H9 (cell line): ENCODE measurements at regions not wholly inside any gene's neighbourhood (a gene's known extent, or its start where the extent isn't known, plus 50 kb on each side); places are given as distances from the start of the nearest gene placed in this dataset.

Experiments
- DNase-seq: peaks from one replicate; pipeline ENCODE4 v3.0.0-alpha.2; 2017
- H2AFZ ChIP-seq: one replicate; pipeline ENCODE4 v1.6.1; 2013; ENCODE audit warnings: mild to moderate bottlenecking, low read length, control low read depth, moderate library complexity
- H2AK5ac ChIP-seq: 2 replicates; pipeline ENCODE4 v1.6.1; 2013; ENCODE audit warnings: low read length, control low read depth, mixed read lengths; ENCODE audit not compliant: insufficient read length
- H2BK120ac ChIP-seq: one replicate; pipeline ENCODE4 v1.6.1; 2013; ENCODE audit warnings: low read depth, mild to moderate bottlenecking, low read length, control low read depth, inconsistent platforms; ENCODE audit not compliant: poor library complexity, severe bottlenecking
- H2BK12ac ChIP-seq: 2 replicates; pipeline ENCODE4 v1.6.1; 2013; ENCODE audit warnings: low read length, control low read depth, mixed read lengths, low read depth; ENCODE audit not compliant: insufficient read length
- H2BK15ac ChIP-seq: 2 replicates; pipeline ENCODE4 v1.6.1; 2013; ENCODE audit warnings: low read depth, low read length, control low read depth
- H2BK20ac ChIP-seq: one replicate; pipeline ENCODE4 v1.6.1; 2013; ENCODE audit warnings: low read depth, mild to moderate bottlenecking, low read length, control low read depth, inconsistent platforms; ENCODE audit not compliant: poor library complexity, severe bottlenecking
- H2BK5ac ChIP-seq: 2 replicates; pipeline ENCODE4 v1.6.1; 2013; ENCODE audit warnings: low read length, control low read depth, mixed read lengths; ENCODE audit not compliant: insufficient read length
- H3K14ac ChIP-seq: 2 replicates; pipeline ENCODE4 v1.6.1; 2013; ENCODE audit warnings: low read length, control low read depth; ENCODE audit not compliant: insufficient read depth
- H3K18ac ChIP-seq: 2 replicates; pipeline ENCODE4 v1.6.1; 2013; ENCODE audit warnings: low read depth, mild to moderate bottlenecking, mixed read lengths, low read length, control low read depth; ENCODE audit not compliant: insufficient read length
- H3K23ac ChIP-seq: 2 replicates; pipeline ENCODE4 v1.6.1; 2013; ENCODE audit warnings: low read length, control low read depth, mixed read lengths, low read depth; ENCODE audit not compliant: insufficient read length
- H3K23me2 ChIP-seq: 2 replicates; pipeline ENCODE4 v1.6.1; 2013; ENCODE audit warnings: low read depth, mild to moderate bottlenecking, mixed read lengths, low read length, control low read depth; ENCODE audit not compliant: insufficient read length, poor library complexity, severe bottlenecking
- H3K27ac ChIP-seq: 2 replicates; pipeline ENCODE4 v1.5.1; 2013; ENCODE audit warnings: low read length, control low read depth, mixed read lengths, low read depth; ENCODE audit not compliant: insufficient read length
- H3K27me3 ChIP-seq: 2 replicates; pipeline ENCODE4 v1.6.1; 2013; ENCODE audit warnings: low read length, control low read depth, inconsistent platforms; ENCODE audit not compliant: insufficient read depth
- H3K4ac ChIP-seq: 2 replicates; pipeline ENCODE4 v1.6.1; 2013; ENCODE audit warnings: low read depth, mild to moderate bottlenecking, control low read depth, inconsistent platforms, low read length, moderate library complexity
- H3K4me1 ChIP-seq: 2 replicates; pipeline ENCODE4 v1.6.1; 2013; ENCODE audit warnings: low read length, control low read depth, inconsistent platforms; ENCODE audit not compliant: insufficient read depth
- H3K4me2 ChIP-seq: 2 replicates; pipeline ENCODE4 v1.6.1; 2013; ENCODE audit warnings: low read length, control low read depth, mixed read lengths; ENCODE audit not compliant: insufficient read length, insufficient read depth
- H3K56ac ChIP-seq: 2 replicates; pipeline ENCODE4 v1.6.1; 2013; ENCODE audit warnings: low read depth, mild to moderate bottlenecking, mixed read lengths, low read length, control low read depth; ENCODE audit not compliant: insufficient read length
- H3K79me1 ChIP-seq: 2 replicates; pipeline ENCODE4 v1.6.1; 2013; ENCODE audit warnings: low read depth, mild to moderate bottlenecking, moderate library complexity, low read length, control low read depth, inconsistent platforms; ENCODE audit not compliant: insufficient read depth, poor library complexity, severe bottlenecking
- H3K79me2 ChIP-seq: 2 replicates; pipeline ENCODE4 v1.6.1; 2013; ENCODE audit warnings: low read length, control low read depth, inconsistent platforms; ENCODE audit not compliant: insufficient read depth
- H3K9ac ChIP-seq: 2 replicates; pipeline ENCODE4 v1.6.1; 2013; ENCODE audit warnings: low read length, control low read depth, mixed read lengths; ENCODE audit not compliant: insufficient read length; ENCODE audit errors: extremely low read depth
- H3K9me3 ChIP-seq: one replicate; pipeline ENCODE4 v1.6.1; 2013; ENCODE audit warnings: low read depth, low read length, inconsistent platforms; ENCODE audit not compliant: control insufficient read depth
- H3T11ph ChIP-seq: one replicate; pipeline ENCODE4 v1.6.1; 2013; ENCODE audit warnings: mild to moderate bottlenecking, low read length, control low read depth, inconsistent platforms
- H4K20me1 ChIP-seq: one replicate; pipeline ENCODE4 v1.6.1; 2013; ENCODE audit not compliant: control insufficient read depth, insufficient read length, insufficient read depth
- H4K5ac ChIP-seq: 2 replicates; pipeline ENCODE4 v1.6.1; 2013; ENCODE audit warnings: low read depth, mild to moderate bottlenecking, mixed read lengths, low read length, control low read depth; ENCODE audit not compliant: insufficient read length
- H4K8ac ChIP-seq: replicated peaks from 2 replicates; pipeline ENCODE4 v1.6.1; 2013; ENCODE audit warnings: low read length, control low read depth, mixed read lengths, low read depth; ENCODE audit not compliant: insufficient read length
- H4K91ac ChIP-seq: 2 replicates; pipeline ENCODE4 v1.6.1; 2013; ENCODE audit warnings: low read depth, mild to moderate bottlenecking, moderate library complexity, mixed read lengths, low read length, control low read depth; ENCODE audit not compliant: insufficient read length
- H3K27ac Mint-ChIP-seq, 3 experiments: 2 replicates in 2 of 3; 3 replicates in 1 of 3; pipeline ENCODE4 v1.8.0; 2020 to 2021; ENCODE audit warnings: mixed read lengths in 3 of 3, mild to moderate bottlenecking in 1 of 3, moderate library complexity in 1 of 3
- H3K27me3 Mint-ChIP-seq: 2 replicates; pipeline ENCODE4 v1.8.0; 2021; ENCODE audit warnings: low read depth, mild to moderate bottlenecking, moderate library complexity, mixed read lengths
- H3K36me3 Mint-ChIP-seq, 3 experiments: 2 replicates in 2 of 3; 3 replicates in 1 of 3; pipeline ENCODE4 v1.8.0; 2020 to 2021; ENCODE audit warnings: low read depth in 3 of 3, mixed read lengths in 3 of 3; ENCODE audit not compliant: insufficient read depth in 1 of 3
- H3K4me1 Mint-ChIP-seq, 2 experiments: 2 replicates each; pipeline ENCODE4 v1.8.0; 2020; ENCODE audit warnings: mixed read lengths in 2 of 2
- H3K4me3 Mint-ChIP-seq, 2 experiments: 2 replicates in 1 of 2; 3 replicates in 1 of 2; pipeline ENCODE4 v1.8.0; 2020 to 2021; ENCODE audit warnings: mild to moderate bottlenecking in 2 of 2, mixed read lengths in 2 of 2, moderate library complexity in 1 of 2
- H3K9me3 Mint-ChIP-seq, 2 experiments: 2 replicates in 1 of 2; 3 replicates in 1 of 2; pipeline ENCODE4 v1.8.0; 2020; ENCODE audit warnings: mild to moderate bottlenecking in 2 of 2, mixed read lengths in 2 of 2, moderate library complexity in 1 of 2
- CTCF ChIP-seq: fragments of 200-600 bp; sonication (generic); conservative IDR thresholded peaks from 3 replicates; pipeline ENCODE4 v1.8.0; 2021; ENCODE audit warnings: antibody characterized with exemption, mild to moderate bottlenecking
- WGBS: extraction: QIAGEN DNeasy Blood & Tissue Kit; methylation state at CpG from one replicate; pipeline ENCODE4 v1.1.7; 2013; ENCODE audit warnings: missing lambda C conversion rate, low lambda C conversion rate, mixed read lengths; ENCODE audit not compliant: insufficient read length; ENCODE audit errors: extremely low coverage; 5-methylcytosine and 5-hydroxymethylcytosine counted together

DNA sequence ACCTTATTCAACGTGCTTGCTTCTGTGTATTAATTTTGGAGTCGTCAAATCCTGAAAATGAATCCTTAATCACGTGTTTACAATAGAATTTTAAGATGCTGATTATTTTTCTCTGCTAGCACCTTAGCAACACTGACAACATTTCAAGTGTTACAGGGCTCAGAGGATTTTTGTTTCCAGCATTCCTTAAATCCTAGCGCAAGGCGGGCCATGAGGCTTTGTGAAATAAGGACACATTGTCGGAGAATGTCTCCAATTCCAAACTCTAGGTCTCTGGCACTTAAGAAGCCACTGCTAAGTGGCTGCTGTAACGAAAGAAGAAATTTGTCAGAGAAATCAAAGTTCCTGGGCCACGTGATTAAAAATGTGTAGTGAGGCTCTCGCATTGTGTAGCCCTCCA is 390.9 kb upstream of the CELF2 start:
- no CpG with 5 or more reads among the region's 9 CpGs for WGBS

More for the DNA sequence above, 390.9 kb upstream of the CELF2 start:
- H3K4ac ChIP-seq = no peak overlapping the region
- no peak overlapping the region for H2BK20ac ChIP-seq
- Mint-ChIP-seq H3K4me1 (0 out of 4 replicates have a peak, but pooled peaks cover 0 to 2% of the 10 kb centered on the region in 2 experiments), H3K27ac (no peak overlapping the region), H3K36me3 (no peaks in the 10 kb centered on the region), H3K27me3 (no peaks in the 10 kb centered on the region), H3K4me3 (no peak overlapping the region), H3K9me3 (no peaks in the 10 kb centered on the region)
- no peak overlapping the region for H3T11ph ChIP-seq
- no peak overlapping the region for H3K27ac ChIP-seq
- H2AFZ ChIP-seq = no peak overlapping the region
- no peak overlapping the region for H3K14ac ChIP-seq
- H3K79me1 ChIP-seq = no peaks in the 10 kb centered on the region
- H3K4me1 ChIP-seq = no peaks in the 10 kb centered on the region
- H3K27me3 ChIP-seq = no peaks in the 10 kb centered on the region
- H4K5ac ChIP-seq = no peak overlapping the region
- no peaks in the 10 kb centered on the region for H4K20me1 ChIP-seq
- no peak overlapping the region for H3K4me2 ChIP-seq
- H2BK15ac ChIP-seq = no peak overlapping the region
- no peak overlapping the region for H4K91ac ChIP-seq
- H2BK120ac ChIP-seq = no peak overlapping the region
- no peak for TF ChIP-seq CTCF
- no peak overlapping the region for H3K18ac ChIP-seq
- no peak overlapping the region for H2BK5ac ChIP-seq
- H2BK12ac ChIP-seq = no peak overlapping the region
- DNase-seq = no peak
- no peaks in the 10 kb centered on the region for H3K9me3 ChIP-seq
- no peak overlapping the region for H3K56ac ChIP-seq
- H3K9ac ChIP-seq = no peak overlapping the region
- H3K23me2 ChIP-seq = no peaks in the 10 kb centered on the region
- no peak overlapping the region for H2AK5ac ChIP-seq
- no peak overlapping the region for H3K23ac ChIP-seq
- no peaks in the 10 kb centered on the region for H3K79me2 ChIP-seq
- H4K8ac ChIP-seq = no peak overlapping the region
